ES-I3 (cell line): ENCODE measurements at regions not wholly inside any gene's neighbourhood (a gene's known extent, or its start where the extent isn't known, plus 50 kb on each side); places are given as distances from the start of the nearest gene placed in this dataset.

Experiments
- H3K36me3 ChIP-seq: 2 replicates; pipeline ENCODE4 v1.6.1; 2013; ENCODE audit warnings: mild to moderate bottlenecking, low read length, control low read depth, moderate library complexity; ENCODE audit not compliant: insufficient read depth
- H3K4me1 ChIP-seq: 2 replicates; pipeline ENCODE4 v1.6.1; 2013; ENCODE audit warnings: mild to moderate bottlenecking, control low read depth, low read length; ENCODE audit not compliant: insufficient read depth
- H3K9ac ChIP-seq: 2 replicates; pipeline ENCODE4 v1.6.1; 2013; ENCODE audit warnings: low read depth, mild to moderate bottlenecking, low read length, moderate library complexity
- H3K9me3 ChIP-seq: 2 replicates; pipeline ENCODE4 v1.6.1; 2013; ENCODE audit warnings: mild to moderate bottlenecking, low read length, moderate library complexity; ENCODE audit not compliant: control insufficient read depth, insufficient read depth

DNA sequence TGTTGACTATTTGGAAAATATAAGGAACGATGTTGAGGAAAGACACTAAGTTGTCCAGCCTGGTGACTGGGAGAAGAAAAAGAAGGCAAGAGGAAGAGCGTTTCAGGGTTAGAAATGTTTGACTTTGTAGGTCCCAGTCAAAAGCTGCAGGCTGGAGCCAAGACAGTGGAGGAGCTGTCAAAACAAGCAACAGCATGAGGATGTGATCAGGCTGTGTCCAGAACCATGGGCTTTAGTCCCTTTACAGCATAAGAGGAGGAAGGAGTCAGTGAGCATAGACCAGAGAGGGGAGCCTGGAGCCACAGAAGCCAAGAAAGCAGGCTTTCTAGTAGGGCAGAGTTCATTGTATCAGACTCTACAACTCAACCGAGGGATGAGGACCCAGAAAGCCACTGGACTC lies 658.5 kb downstream of the BNC2 start:
- no peak overlapping the region for H3K9ac ChIP-seq

GRCh38 chr9:16213781-16214515 lies 656.5 kb downstream of the BNC2 start:
- no peak overlapping the region for H3K9ac ChIP-seq
- H3K9me3 ChIP-seq = no peaks in the 10 kb centered on the region
- H3K36me3 ChIP-seq = no peaks in the 10 kb centered on the region
- no peaks in the 10 kb centered on the region for H3K4me1 ChIP-seq

More for the DNA sequence above, 658.5 kb downstream of the BNC2 start:
- H3K36me3 ChIP-seq = no peaks in the 10 kb centered on the region
- H3K9me3 ChIP-seq = no peaks in the 10 kb centered on the region
- H3K4me1 ChIP-seq = no peaks in the 10 kb centered on the region

- Histone ChIP-seq H3K4me1 (no peaks in the 10 kb centered on the region), H3K9ac (no peak overlapping the region), H3K9me3 (no peaks in the 10 kb centered on the region), H3K36me3 (no peaks in the 10 kb centered on the region)
Observed at GRCh38 chr9:16214677-16215352, 655.7 kb downstream of the BNC2 start.

GRCh38 chr9:16215353-16215680 lies 655.2 kb downstream of the BNC2 start:
- H3K4me1 ChIP-seq = no peaks in the 10 kb centered on the region
- H3K9me3 ChIP-seq = no peaks in the 10 kb centered on the region
- no peak overlapping the region for H3K9ac ChIP-seq
- no peaks in the 10 kb centered on the region for H3K36me3 ChIP-seq

DNA sequence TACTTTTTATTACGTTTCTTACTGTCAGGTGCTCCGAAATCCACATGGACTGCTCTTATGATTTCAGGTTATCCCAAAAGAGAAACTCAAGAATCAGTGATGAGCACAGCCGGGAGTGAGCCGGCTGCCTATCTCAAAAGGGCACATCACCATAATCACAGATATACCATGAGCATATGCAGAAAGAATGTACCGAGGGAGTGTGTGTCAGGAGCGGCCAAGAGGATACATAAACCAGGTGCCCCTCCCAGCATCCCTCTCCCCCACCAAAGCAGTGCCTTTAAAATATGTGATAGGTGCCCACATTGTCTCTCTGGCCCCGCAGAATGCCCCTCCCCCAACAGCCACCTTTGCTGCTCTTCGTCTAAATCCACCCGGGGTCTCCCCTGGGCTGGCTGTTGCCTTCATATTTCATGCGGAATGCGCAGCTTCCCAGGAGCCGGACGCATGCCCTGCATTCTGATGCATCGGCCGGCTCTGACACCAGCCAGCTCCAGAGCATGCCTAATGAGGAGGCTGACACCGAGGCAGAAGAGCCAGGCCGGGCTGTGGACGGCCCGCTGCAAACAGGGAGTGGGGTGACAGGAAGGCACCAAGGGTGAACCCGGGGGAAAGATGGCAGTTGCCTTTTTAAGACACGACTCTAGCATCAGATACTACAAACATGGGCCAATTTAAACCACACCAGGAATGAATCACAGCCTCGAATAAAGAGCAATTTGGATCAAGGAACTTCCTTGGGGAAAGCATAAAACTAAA lies 652.3 kb downstream of the BNC2 start:
- peaks cover 16% of the 10 kb centered on the region for H3K4me1 ChIP-seq
- no peak overlapping the region for H3K9ac ChIP-seq
- no peaks in the 10 kb centered on the region for H3K9me3 ChIP-seq
- H3K36me3 ChIP-seq = no peaks in the 10 kb centered on the region

DNA sequence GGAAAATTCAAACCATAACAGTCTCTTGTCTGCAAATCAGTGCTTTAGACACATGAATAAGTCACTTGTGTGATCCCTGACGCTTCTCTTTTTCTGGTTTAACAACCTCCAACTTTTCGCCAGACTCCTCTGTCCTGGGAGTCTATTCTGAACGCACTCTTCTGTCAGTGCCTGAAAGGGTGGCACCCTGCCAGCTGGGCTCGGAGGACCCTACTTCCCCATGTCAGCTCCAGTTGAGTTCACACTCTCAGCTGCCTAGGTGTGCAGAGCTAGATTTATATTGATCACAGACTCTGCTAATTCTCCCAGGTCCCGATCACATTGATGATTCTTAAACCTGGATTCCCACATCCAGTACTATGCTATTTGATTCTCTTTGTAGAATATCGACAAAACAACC lies 649.1 kb downstream of the BNC2 start:
- H3K4me1 ChIP-seq = peaks cover 19% of the 10 kb centered on the region
- no peak overlapping the region for H3K9ac ChIP-seq
- H3K9me3 ChIP-seq = no peaks in the 10 kb centered on the region
- no peaks in the 10 kb centered on the region for H3K36me3 ChIP-seq

GRCh38 chr9:16221822-16222547 lies 648.5 kb downstream of the BNC2 start:
- no peaks in the 10 kb centered on the region for H3K36me3 ChIP-seq
- no peaks in the 10 kb centered on the region for H3K9me3 ChIP-seq
- H3K4me1 ChIP-seq = peaks cover 19% of the 10 kb centered on the region
- H3K9ac ChIP-seq = no peak overlapping the region

- no peaks in the 10 kb centered on the region for H3K36me3 ChIP-seq
- no peaks in the 10 kb centered on the region for H3K9me3 ChIP-seq
- H3K9ac ChIP-seq = no peak overlapping the region
- H3K4me1 ChIP-seq = peaks cover 19% of the 10 kb centered on the region
Observed at GRCh38 chr9:16223074-16223871, 647.2 kb downstream of the BNC2 start.

DNA sequence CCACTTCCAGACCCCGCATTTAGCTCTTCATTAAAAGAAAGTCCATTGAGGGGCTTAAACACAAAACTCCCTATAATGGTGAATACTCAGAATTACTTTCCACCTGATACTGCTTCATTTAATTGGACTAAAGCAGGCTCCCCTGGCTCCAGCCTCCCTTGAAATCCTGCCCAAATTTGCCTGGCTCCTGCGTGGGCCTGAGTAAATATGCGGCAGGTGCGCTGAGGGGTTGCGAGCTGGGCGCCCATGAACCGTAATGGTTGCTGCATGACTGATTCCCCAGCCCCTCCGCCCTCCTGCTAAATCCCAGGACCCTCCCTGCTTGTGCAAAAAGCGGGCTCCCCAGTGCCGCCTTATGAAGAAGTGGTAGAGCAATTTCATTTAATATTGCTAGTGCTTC lies 639.7 kb downstream of the BNC2 start:
- Histone ChIP-seq H3K9me3 (no peaks in the 10 kb centered on the region; the same call in 1 of the 2 replicates), H3K36me3 (no peaks in the 10 kb centered on the region), H3K4me1 (no peaks in the 10 kb centered on the region), H3K9ac (no peak overlapping the region)

DNA sequence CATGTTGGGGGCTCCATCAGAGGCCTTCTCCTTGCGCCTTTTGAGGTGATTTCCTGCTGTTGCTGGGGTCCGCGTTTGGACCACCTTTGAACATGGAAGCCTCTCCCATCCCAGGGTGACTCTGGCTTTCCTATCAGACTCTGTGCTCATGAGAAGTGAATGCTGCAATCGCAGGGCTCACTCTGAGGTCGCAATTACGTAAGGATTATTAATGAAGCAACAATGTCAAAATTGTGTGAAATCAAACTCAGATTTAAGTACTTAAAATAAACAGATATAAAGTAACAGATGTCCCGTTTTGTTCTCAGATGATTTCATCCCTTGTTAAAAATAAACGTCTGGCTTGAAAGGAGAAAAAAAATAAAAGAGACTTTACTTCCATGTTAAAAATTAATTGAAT lies 634.2 kb downstream of the BNC2 start:
- Histone ChIP-seq H3K36me3 (no peaks in the 10 kb centered on the region), H3K4me1 (no peaks in the 10 kb centered on the region), H3K9me3 (no peaks in the 10 kb centered on the region; the same call in 1 of the 2 replicates), H3K9ac (no peak overlapping the region)

- H3K9ac ChIP-seq = no peak overlapping the region
- no peaks in the 10 kb centered on the region for H3K36me3 ChIP-seq
- no peaks in the 10 kb centered on the region; the same call in 1 of the 2 replicates for H3K9me3 ChIP-seq
- no peaks in the 10 kb centered on the region for H3K4me1 ChIP-seq
Observed at GRCh38 chr9:16236882-16237281, 633.6 kb downstream of the BNC2 start.

GRCh38 chr9:16238623-16239138 lies 631.8 kb downstream of the BNC2 start:
- H3K4me1 ChIP-seq = peaks cover 6% of the 10 kb centered on the region
- H3K9ac ChIP-seq = no peak overlapping the region
- H3K36me3 ChIP-seq = no peaks in the 10 kb centered on the region
- H3K9me3 ChIP-seq = no peaks in the 10 kb centered on the region; the same call in 1 of the 2 replicates

DNA sequence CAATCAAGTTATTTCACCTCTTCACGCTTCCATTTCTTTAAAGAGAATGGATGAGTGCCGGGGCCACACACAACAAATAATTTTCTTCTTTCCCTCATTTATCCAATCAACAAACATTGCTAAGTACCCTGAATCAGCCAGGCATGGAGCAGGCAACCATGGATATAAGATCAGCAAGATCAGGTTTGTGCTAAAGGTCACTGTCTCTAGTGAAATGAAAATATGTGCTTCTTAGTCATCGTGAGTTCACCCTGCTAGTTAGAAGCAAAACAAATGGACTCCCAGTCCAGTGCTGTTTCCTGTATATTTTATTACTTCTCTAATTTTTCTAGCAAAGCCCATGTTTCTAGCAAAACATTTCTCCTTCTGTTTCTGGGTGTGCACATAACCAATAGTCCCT lies 629.2 kb downstream of the BNC2 start:
- Histone ChIP-seq H3K4me1 (peaks cover 7% of the 10 kb centered on the region), H3K9me3 (no peaks in the 10 kb centered on the region), H3K36me3 (no peaks in the 10 kb centered on the region), H3K9ac (no peak overlapping the region)
